Spleen (tissue), 11 donors: ENCODE measurements at regions not wholly inside any gene's neighbourhood (a gene's known extent, or its start where the extent isn't known, plus 50 kb on each side); places are given as distances from the start of the nearest gene placed in this dataset.
"Not testable (repeated sequence)": the region's sequence is repeated elsewhere in the genome, so short reads cannot be mapped to it uniquely, and the experiment has no call there.

Experiments
- DNase-seq: peaks from one replicate; pipeline ENCODE4 v3.0.0-alpha.2; 2020
- H3K27ac ChIP-seq, 8 donors: fragments of 200-600 bp; sonication (generic) in 7 of 8; 1 replicate in 4 of 8; 2 replicates in 4 of 8; pipeline versions ENCODE4 v1.5.0 to v1.8.0; 2016 to 2021; ENCODE audit warnings: inconsistent platforms in 4 of 8, mild to moderate bottlenecking in 4 of 8, moderate library complexity in 1 of 8
- H3K27me3 ChIP-seq, 7 donors: fragments of 200-600 bp; sonication (generic) in 6 of 7; replicated peaks in 1 of 7; 1 replicate in 4 of 7; 2 replicates in 3 of 7; pipeline versions ENCODE4 v1.5.0 to v1.8.0; 2016 to 2021; ENCODE audit warnings: inconsistent platforms in 3 of 7, mild to moderate bottlenecking in 1 of 7
- H3K36me3 ChIP-seq, 6 donors: fragments of 200-600 bp; sonication (generic) in 5 of 6; 1 replicate in 4 of 6; 2 replicates in 2 of 6; pipeline versions ENCODE4 v1.5.0 to v1.8.0; 2016 to 2021; ENCODE audit warnings: inconsistent platforms in 2 of 6
- H3K4me1 ChIP-seq, 6 donors: fragments of 200-600 bp; sonication (generic) in 5 of 6; 1 replicate in 3 of 6; 2 replicates in 3 of 6; pipeline versions ENCODE4 v1.5.0 to v1.8.0; 2016 to 2021; ENCODE audit warnings: inconsistent platforms in 3 of 6
- H3K4me3 ChIP-seq, 8 donors: fragments of 200-600 bp; sonication (generic) in 7 of 8; 1 replicate in 4 of 8; 2 replicates in 4 of 8; pipeline versions ENCODE4 v1.5.0 to v1.8.0; 2016 to 2021; ENCODE audit warnings: inconsistent platforms in 4 of 8, mild to moderate bottlenecking in 4 of 8, moderate library complexity in 2 of 8
- H3K9me3 ChIP-seq, 8 donors: fragments of 200-600 bp; sonication (generic) in 7 of 8; 1 replicate in 4 of 8; 2 replicates in 4 of 8; pipeline versions ENCODE4 v1.5.0 to v1.8.0; 2016 to 2021; ENCODE audit warnings: inconsistent platforms in 4 of 8
- CTCF ChIP-seq, 11 experiments: fragments of 200-600 bp in 7 of 11; fragments of 450-650 bp in 4 of 11; sonication (generic) in 4 of 11; IDR thresholded peaks in 8 of 11; conservative IDR thresholded peaks in 3 of 11; 1 replicate in 7 of 11; 2 replicates in 4 of 11; pipeline versions ENCODE4 v1.4.0 to v1.8.0; 2016 to 2021; ENCODE audit warnings: antibody characterized with exemption in 11 of 11, inconsistent platforms in 4 of 11, mild to moderate bottlenecking in 1 of 11
- POLR2A ChIP-seq, 3 donors: fragments of 450-650 bp; IDR thresholded peaks; one replicate each; pipeline ENCODE4 v1.5.1; 2017; ENCODE audit warnings: antibody characterized with exemption in 3 of 3, mild to moderate bottlenecking in 1 of 3
- POLR2AphosphoS5 ChIP-seq, 3 donors: sonication (generic); formaldehyde crosslinking; IDR thresholded peaks; one replicate each; pipeline ENCODE4 v1.5.1; 2017; ENCODE audit warnings: antibody characterized with exemption in 3 of 3
- WGBS, 5 donors: extraction: QIAGEN DNeasy Blood & Tissue Kit in 3 of 5; methylation state at CpG; one replicate each; pipeline versions ENCODE4 v1.1.5 to v1.1.7; 2013 to 2018; 5-methylcytosine and 5-hydroxymethylcytosine counted together
- intact Hi-C: fragments of 100-400 bp; cut with DNase I; formaldehyde crosslinking; loops from one replicate; pipeline ENCODE4 v1.15.0; 2023; ENCODE audit warnings: low total_unique reads
- donor health status: healthy with polysubstance abuse.
- donor health status: DM: no; HTN: no; CAD: no; lungs with moderate emphysema.
- donor health status: DM: no; HTN: no; CAD: no.
- donor health status: Bipolar disorder and iron deficiency.
- donor health status: healthy.
- donor health status: DM: no; HTN: no; CAD: no.
- donor health status: DM: yes; HTN: yes; CAD: no.

- Histone ChIP-seq H3K36me3 (no peaks in the 10 kb centered on the region), H3K4me3 (no peak overlapping the region), H3K9me3 (peaks cover 0 to 12% (median 0%) of the 10 kb centered on the region in 8 donors), H3K27ac (no peak overlapping the region), H3K4me1 (peaks cover 0 to 5% (median under 1%) of the 10 kb centered on the region in 6 donors), H3K27me3 (peaks cover 0 to 23% (median 0%) of the 10 kb centered on the region in 7 donors)
- TF ChIP-seq CTCF (IDR thresholded peaks at IDR 0.05 in 8 of 11, conservative IDR thresholded peaks at IDR 0.05 in 3 of 11), result no peak
- no peak for TF ChIP-seq POLR2AphosphoS5 (IDR thresholded peaks at IDR 0.05)
- TF ChIP-seq POLR2A (IDR thresholded peaks at IDR 0.05), result no peak
- 73 to 87% (median 82%) methylated on average over 15 of the region's 15 CpGs for WGBS, 5 donors
- intact Hi-C loops, result no loop called here
- no peak for DNase-seq
Measured at GRCh38 chr17:73855720-73856333, 211.6 kb upstream of the SDK2 start.

DNA sequence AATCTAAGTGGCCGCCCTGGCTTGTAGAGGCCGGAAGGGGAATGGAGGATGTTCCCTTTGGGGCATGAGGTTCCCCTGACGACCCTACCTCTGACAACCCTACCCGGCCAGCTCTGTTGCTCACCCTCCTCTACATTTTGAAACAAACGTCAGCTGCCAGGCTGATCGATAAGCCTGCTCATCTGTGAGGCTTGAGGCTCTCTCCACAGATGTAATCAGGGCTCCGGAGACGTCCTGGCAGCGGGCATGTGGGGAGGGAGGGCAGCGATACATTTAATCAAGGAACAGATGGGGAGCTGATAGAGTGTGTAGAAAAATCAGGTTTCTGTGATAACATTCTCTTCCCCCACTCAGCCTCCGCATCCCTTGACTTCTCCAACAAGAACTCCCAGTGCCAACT is 212.3 kb upstream of the SDK2 start:
- Histone ChIP-seq H3K27me3 (peaks cover 0 to 23% (median 0%) of the 10 kb centered on the region in 7 donors), H3K9me3 (peaks cover 0 to 12% (median 0%) of the 10 kb centered on the region in 8 donors), H3K36me3 (no peaks in the 10 kb centered on the region), H3K27ac (no peak overlapping the region), H3K4me1 (no peaks in the 10 kb centered on the region), H3K4me3 (no peak overlapping the region)
- TF ChIP-seq CTCF (IDR thresholded peaks at IDR 0.05 in 8 of 11, conservative IDR thresholded peaks at IDR 0.05 in 3 of 11), result no peak
- no peak for TF ChIP-seq POLR2A (IDR thresholded peaks at IDR 0.05)
- no peak for TF ChIP-seq POLR2AphosphoS5 (IDR thresholded peaks at IDR 0.05)
- intact Hi-C loops, result no loop called here
- 76 to 84% (median 80%) methylated on average over 9 to 11 of the region's 11 CpGs for WGBS, 5 donors
- DNase-seq, result no peak

GRCh38 chr17:73859439-73860008 is 215.3 kb upstream of the SDK2 start:
- H3K9me3 ChIP-seq, intact Hi-C loops, H3K36me3 ChIP-seq, DNase-seq, H3K4me1 ChIP-seq, H3K4me3 ChIP-seq, H3K27ac ChIP-seq: not testable (repeated sequence)
- WGBS, 5 donors, result 84 to 100% (median 91%) methylated on average over 1 of the region's 1 CpG
- H3K27me3 ChIP-seq, result peaks cover 0 to 23% (median 0%) of the 10 kb centered on the region in 7 donors

DNA sequence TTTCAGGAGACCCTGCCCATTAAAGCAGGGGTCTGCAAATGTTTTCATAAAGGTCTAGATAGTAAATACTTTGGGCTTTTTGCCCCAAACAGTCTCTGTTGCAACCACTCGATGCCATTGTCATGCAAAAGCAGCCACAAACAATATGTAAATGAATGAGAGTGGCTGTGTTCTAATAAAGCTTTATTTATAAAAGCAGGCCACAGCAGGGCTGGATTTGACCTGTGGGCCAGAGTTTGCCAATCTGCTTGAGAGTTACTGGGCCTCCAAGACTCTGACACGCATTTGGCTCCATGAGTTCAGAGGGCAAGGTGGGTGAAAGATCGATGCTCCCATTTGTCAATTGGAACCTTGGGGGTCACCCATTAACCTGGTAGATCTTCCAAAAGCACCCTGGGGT is 217.3 kb upstream of the SDK2 start:
- intact Hi-C loops, result no loop called here

More for the DNA sequence above, 217.3 kb upstream of the SDK2 start:
- Histone ChIP-seq H3K27ac (no peak overlapping the region), H3K4me1 (no peaks in the 10 kb centered on the region), H3K27me3 (peaks cover 0 to 18% (median 0%) of the 10 kb centered on the region in 7 donors), H3K36me3 (no peaks in the 10 kb centered on the region), H3K4me3 (no peak overlapping the region), H3K9me3 (no peaks in the 10 kb centered on the region)
- no peak for TF ChIP-seq CTCF (IDR thresholded peaks at IDR 0.05 in 8 of 11, conservative IDR thresholded peaks at IDR 0.05 in 3 of 11)
- TF ChIP-seq POLR2AphosphoS5 (IDR thresholded peaks at IDR 0.05), result no peak
- TF ChIP-seq POLR2A (IDR thresholded peaks at IDR 0.05), result no peak
- no peak for DNase-seq
- 83 to 94% (median 89%) methylated on average over 3 of the region's 3 CpGs for WGBS, 5 donors
